ENCODE measurements at regions not wholly inside any gene's neighbourhood (a gene's known extent, or its start where the extent isn't known, plus 50 kb on each side); places are given as distances from the start of the nearest gene placed in this dataset.
A peak's percentile ranks its signal among the peaks of the same experiment; 100 is the strongest.

GRCh38 chr4:111400741-111401140 lies 744.5 kb upstream of the FAM241A start:
- Histone ChIP-seq H2BK5ac (ENCODE audit: low read depth, low read length, poor library complexity, severe bottlenecking) (no peak overlapping the region), H3K9me1 (ENCODE audit: insufficient read depth, low read length) (no peaks in the 10 kb centered on the region), H4K91ac (ENCODE audit: insufficient read depth, low read depth, low read length) (no peak overlapping the region), H3K56ac (ENCODE audit: extremely low read depth, insufficient read depth, low read length) (no peak overlapping the region), H2AK5ac (ENCODE audit: low read depth, low read length) (no peak overlapping the region), H3K9ac (ENCODE audit: low read depth, low read length) (no peak overlapping the region), H4K5ac (ENCODE audit: low read depth, low read length) (no peak overlapping the region), H4K8ac (ENCODE audit: low read depth in 2 of 2, low read length in 2 of 2) (no peak overlapping the region), H3K4me3 (ENCODE audit: insufficient read depth, low read depth, low read length) (no peak overlapping the region), H3K27me3 (ENCODE audit: control insufficient read depth, insufficient read depth, low read length) (no peaks in the 10 kb centered on the region), H2BK15ac (ENCODE audit: low read depth, low read length) (no peak overlapping the region), H3K14ac (replicated peaks; ENCODE audit: low read depth, low read length) (no peak overlapping the region), H3K9me3 (ENCODE audit: control insufficient read depth, insufficient read depth, low read length) (no peaks in the 10 kb centered on the region), H3K4ac (ENCODE audit: low read depth, low read length) (no peak overlapping the region), H4K20me1 (ENCODE audit: insufficient read depth, low read length) (no peaks in the 10 kb centered on the region), H3K23ac (ENCODE audit: low read depth, low read length) (no peak overlapping the region), H2BK20ac (ENCODE audit: low read depth, low read length) (no peak overlapping the region), H3K36me3 (ENCODE audit: control insufficient read depth, insufficient read depth, low read length) (no peaks in the 10 kb centered on the region), H2BK120ac (ENCODE audit: low read depth, low read length) (no peak overlapping the region), H3K79me1 (ENCODE audit: low read depth in 1 of 2, low read length in 2 of 2) (no peaks in the 10 kb centered on the region), H2AK9ac (replicated peaks; ENCODE audit: low read depth, low read length, poor library complexity) (no peak overlapping the region), H2AFZ (replicated peaks; ENCODE audit: low read length, poor library complexity) (no peak overlapping the region), H3K4me2 (ENCODE audit: low read depth, low read length) (peak overlapping the region; percentile 45; the same call in 1 of the 2 replicates), H3K18ac (ENCODE audit: low read depth, low read length) (no peak overlapping the region), H3K27ac (ENCODE audit: insufficient read depth, low read length) (no peak overlapping the region), H3K4me1 (ENCODE audit: control insufficient read depth, insufficient read depth, low read length) (peaks cover 1% of the 10 kb centered on the region; the same call in 1 of the 2 replicates)
- TF ChIP-seq MAFK (IDR thresholded peaks at IDR 0.05; ENCODE audit: low read depth, low read length) (no peak), RAD21 (IDR thresholded peaks at IDR 0.05; ENCODE audit: low read length) (no peak), SMC3 (IDR thresholded peaks at IDR 0.05; ENCODE audit: low read depth, low read length) (no peak)
- ChIA-PET CTCF (no interaction called here), POLR2A (ENCODE audit: unreplicated experiment) (no interaction called here)
- no TSS peak for BruUV-seq (replicated peaks)
- 33% methylated on average over 1 of the region's 4 CpGs; no CpG with 5 or more reads in 1 of the 2 experiments for WGBS, 2 experiments (ENCODE audit: extremely low coverage in 2 of 2, insufficient read length in 1 of 2)
- DNase-seq (peak; percentile 81), ATAC-seq (ENCODE audit: low read depth) (peak; percentile 49)
- in situ Hi-C loops (cut with MboI; ENCODE audit: low sequenced_read_pairs) = no loop called here
- intact Hi-C loops (cut with micrococcal nuclease) = no loop called here
- dilution Hi-C loops (cut with HindIII; ENCODE audit: low sequenced_read_pairs, unreplicated experiment) = no loop called here

All from IMR-90 (cell line).